ENCODE measurements at regions not wholly inside any gene's neighbourhood (a gene's known extent, or its start where the extent isn't known, plus 50 kb on each side); places are given as distances from the start of the nearest gene placed in this dataset.

DNA sequence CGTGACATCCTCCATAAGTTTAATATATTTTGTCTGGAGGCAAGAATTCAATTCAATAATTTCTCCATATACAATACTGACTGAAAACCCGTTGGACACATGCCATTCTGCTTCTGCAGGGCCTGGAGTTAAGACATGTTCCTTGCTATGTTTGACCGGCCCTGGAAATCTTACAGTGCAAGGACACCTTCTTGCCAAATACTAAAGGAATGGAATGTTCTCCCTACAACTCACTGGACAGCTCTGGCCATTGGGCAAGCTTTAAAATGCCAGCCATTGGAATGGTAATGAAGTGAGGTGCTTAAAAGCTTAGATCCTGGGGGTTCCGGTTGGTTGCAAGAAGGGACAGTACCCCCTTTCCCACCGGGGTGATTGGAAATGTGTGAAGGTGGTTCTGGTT, 329.8 kb upstream of the PROK2 start:
- intact Hi-C loops (cut with micrococcal nuclease): no loop called here
- peaks cover 0 to 8% of the 10 kb centered on the region in 2 donors for H3K27me3 Mint-ChIP-seq (ENCODE audit: low read depth in 2 of 2)
- no peak overlapping the region for H3K4me3 ChIP-seq (ENCODE audit: low read length)
- no peaks in the 10 kb centered on the region for H3K4me1 Mint-ChIP-seq
- ATAC-seq (no peak), DNase-seq (no peak)
- H3K9me3 ChIP-seq (ENCODE audit: control insufficient read depth, insufficient read depth, low read length): no peaks in the 10 kb centered on the region
- H3K4me3 Mint-ChIP-seq: no peak overlapping the region
- H3K9me3 Mint-ChIP-seq: no peaks in the 10 kb centered on the region
- no peak overlapping the region for H3K27ac ChIP-seq (ENCODE audit: low read length)
- no peak overlapping the region for H3K27ac Mint-ChIP-seq
- no peaks in the 10 kb centered on the region for H3K4me1 ChIP-seq (ENCODE audit: control insufficient read depth, insufficient read depth, low read length)
- H3K36me3 ChIP-seq (ENCODE audit: control insufficient read depth, insufficient read depth, low read length): no peaks in the 10 kb centered on the region
- 91% methylated on average over 4 of the region's 5 CpGs for WGBS (ENCODE audit: insufficient coverage)
- H3K36me3 Mint-ChIP-seq: no peaks in the 10 kb centered on the region
- TF ChIP-seq, protein P1, sequence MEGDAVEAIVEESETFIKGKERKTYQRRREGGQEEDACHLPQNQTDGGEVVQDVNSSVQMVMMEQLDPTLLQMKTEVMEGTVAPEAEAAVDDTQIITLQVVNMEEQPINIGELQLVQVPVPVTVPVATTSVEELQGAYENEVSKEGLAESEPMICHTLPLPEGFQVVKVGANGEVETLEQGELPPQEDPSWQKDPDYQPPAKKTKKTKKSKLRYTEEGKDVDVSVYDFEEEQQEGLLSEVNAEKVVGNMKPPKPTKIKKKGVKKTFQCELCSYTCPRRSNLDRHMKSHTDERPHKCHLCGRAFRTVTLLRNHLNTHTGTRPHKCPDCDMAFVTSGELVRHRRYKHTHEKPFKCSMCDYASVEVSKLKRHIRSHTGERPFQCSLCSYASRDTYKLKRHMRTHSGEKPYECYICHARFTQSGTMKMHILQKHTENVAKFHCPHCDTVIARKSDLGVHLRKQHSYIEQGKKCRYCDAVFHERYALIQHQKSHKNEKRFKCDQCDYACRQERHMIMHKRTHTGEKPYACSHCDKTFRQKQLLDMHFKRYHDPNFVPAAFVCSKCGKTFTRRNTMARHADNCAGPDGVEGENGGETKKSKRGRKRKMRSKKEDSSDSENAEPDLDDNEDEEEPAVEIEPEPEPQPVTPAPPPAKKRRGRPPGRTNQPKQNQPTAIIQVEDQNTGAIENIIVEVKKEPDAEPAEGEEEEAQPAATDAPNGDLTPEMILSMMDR (IDR thresholded peaks at IDR 0.05): no peak
- no peaks in the 10 kb centered on the region for H3K27me3 ChIP-seq (ENCODE audit: control insufficient read depth, insufficient read depth, low read length)

DNA sequence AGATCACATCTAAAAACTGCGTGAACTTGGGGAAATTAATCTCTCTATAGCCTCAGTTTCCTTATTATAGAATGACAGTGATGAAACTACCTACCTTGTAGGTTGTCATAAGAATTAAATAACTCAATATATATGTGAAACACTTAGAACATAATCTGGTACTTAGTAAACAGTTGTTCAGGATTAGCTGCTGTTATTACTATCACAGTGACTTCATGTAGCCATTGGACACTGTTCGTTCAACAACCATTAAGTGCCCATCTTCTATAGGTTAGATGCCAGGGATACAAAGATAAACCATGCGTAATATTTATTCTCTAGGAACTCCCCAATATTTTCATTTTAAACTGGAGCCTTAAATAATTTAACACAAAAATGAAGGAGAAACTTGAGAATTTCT, 329.0 kb upstream of the PROK2 start:
- Histone ChIP-seq H3K9me3 (ENCODE audit: control insufficient read depth, insufficient read depth, low read length) (no peaks in the 10 kb centered on the region), H3K27me3 (ENCODE audit: control insufficient read depth, insufficient read depth, low read length) (no peaks in the 10 kb centered on the region), H3K4me1 (ENCODE audit: control insufficient read depth, insufficient read depth, low read length) (no peaks in the 10 kb centered on the region), H3K36me3 (ENCODE audit: control insufficient read depth, insufficient read depth, low read length) (no peaks in the 10 kb centered on the region), H3K27ac (ENCODE audit: low read length) (no peak overlapping the region), H3K4me3 (ENCODE audit: low read length) (no peak overlapping the region)
- Mint-ChIP-seq H3K27ac (no peak overlapping the region), H3K4me1 (no peaks in the 10 kb centered on the region), H3K4me3 (no peak overlapping the region), H3K27me3 (ENCODE audit: low read depth in 2 of 2) (peaks cover 0 to 8% of the 10 kb centered on the region in 2 donors), H3K36me3 (no peaks in the 10 kb centered on the region), H3K9me3 (no peaks in the 10 kb centered on the region)
- DNase-seq: no peak
- ATAC-seq: no peak
- intact Hi-C loops (cut with micrococcal nuclease): no loop called here
- WGBS (ENCODE audit: insufficient coverage): 100% methylated on average over 1 of the region's 3 CpGs
- TF ChIP-seq, protein P1 (IDR thresholded peaks at IDR 0.05): no peak

DNA sequence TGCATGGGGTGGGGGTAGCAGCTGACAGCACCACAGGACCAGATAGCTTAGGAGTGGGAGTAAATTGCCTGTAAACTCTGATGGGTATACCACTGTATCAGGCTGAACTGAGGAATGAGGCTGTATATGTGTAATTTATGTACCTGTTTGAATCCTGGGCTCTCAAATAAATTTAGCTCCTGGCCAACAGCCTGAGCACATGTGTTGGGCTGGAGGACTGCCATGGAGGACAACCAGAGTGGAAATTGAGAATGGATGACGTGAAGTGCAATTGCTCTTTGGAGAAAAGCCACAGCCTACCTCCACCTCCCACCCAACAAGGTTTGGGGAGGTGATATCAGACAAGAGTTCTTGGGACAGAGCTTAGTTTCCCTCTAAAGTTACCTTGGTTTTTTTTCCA, 328.6 kb upstream of the PROK2 start:
- no peaks in the 10 kb centered on the region for H3K4me1 Mint-ChIP-seq
- Histone ChIP-seq H3K4me3 (ENCODE audit: low read length) (no peak overlapping the region), H3K36me3 (ENCODE audit: control insufficient read depth, insufficient read depth, low read length) (no peaks in the 10 kb centered on the region), H3K27me3 (ENCODE audit: control insufficient read depth, insufficient read depth, low read length) (no peaks in the 10 kb centered on the region), H3K27ac (ENCODE audit: low read length) (no peak overlapping the region), H3K4me1 (ENCODE audit: control insufficient read depth, insufficient read depth, low read length) (no peaks in the 10 kb centered on the region), H3K9me3 (ENCODE audit: control insufficient read depth, insufficient read depth, low read length) (no peaks in the 10 kb centered on the region)
- H3K27me3 Mint-ChIP-seq (ENCODE audit: low read depth in 2 of 2): peaks cover 0 to 8% of the 10 kb centered on the region in 2 donors
- DNase-seq (no peak), ATAC-seq (no peak)
- no peak overlapping the region for H3K4me3 Mint-ChIP-seq
- no peaks in the 10 kb centered on the region for H3K36me3 Mint-ChIP-seq
- H3K27ac Mint-ChIP-seq: no peak overlapping the region
- no peaks in the 10 kb centered on the region for H3K9me3 Mint-ChIP-seq
- intact Hi-C loops (cut with micrococcal nuclease): no loop called here
- TF ChIP-seq, protein P1 (IDR thresholded peaks at IDR 0.05): no peak
- no CpG with 5 or more reads among the region's 1 CpG for WGBS (ENCODE audit: insufficient coverage)

DNA sequence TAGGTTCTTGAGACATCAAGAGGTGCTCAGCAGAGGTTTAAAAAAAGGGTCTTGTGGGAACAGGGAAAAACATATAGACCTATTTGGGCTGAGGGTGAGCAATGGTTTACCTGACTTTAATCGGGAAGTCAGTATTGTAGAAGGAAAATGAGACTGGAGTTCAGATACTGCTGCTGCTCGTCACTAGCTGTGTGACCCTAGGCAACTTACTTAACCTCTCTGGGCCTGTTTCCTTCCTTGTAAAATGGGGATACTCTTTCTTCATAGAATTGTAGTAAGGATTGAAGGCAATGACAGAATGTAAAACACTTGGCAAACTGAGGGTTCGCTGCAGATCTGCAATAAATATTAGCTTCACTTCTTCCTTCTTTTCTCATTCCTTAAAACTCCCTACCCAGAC, 327.5 kb upstream of the PROK2 start:
- ATAC-seq (no peak), DNase-seq (no peak)
- TF ChIP-seq, protein P1 (IDR thresholded peaks at IDR 0.05): no peak
- Histone ChIP-seq H3K27ac (ENCODE audit: low read length) (no peak overlapping the region), H3K27me3 (ENCODE audit: control insufficient read depth, insufficient read depth, low read length) (no peaks in the 10 kb centered on the region), H3K4me3 (ENCODE audit: low read length) (no peak overlapping the region), H3K36me3 (ENCODE audit: control insufficient read depth, insufficient read depth, low read length) (no peaks in the 10 kb centered on the region), H3K4me1 (ENCODE audit: control insufficient read depth, insufficient read depth, low read length) (no peaks in the 10 kb centered on the region), H3K9me3 (ENCODE audit: control insufficient read depth, insufficient read depth, low read length) (no peaks in the 10 kb centered on the region)
- 90% methylated on average over 3 of the region's 3 CpGs for WGBS (ENCODE audit: insufficient coverage)
- peaks cover 0 to 8% of the 10 kb centered on the region in 2 donors for H3K27me3 Mint-ChIP-seq (ENCODE audit: low read depth in 2 of 2)
- no peaks in the 10 kb centered on the region for H3K4me1 Mint-ChIP-seq
- H3K27ac Mint-ChIP-seq: no peak overlapping the region
- no peak overlapping the region for H3K4me3 Mint-ChIP-seq
- no peaks in the 10 kb centered on the region for H3K9me3 Mint-ChIP-seq
- H3K36me3 Mint-ChIP-seq: no peaks in the 10 kb centered on the region
- intact Hi-C loops (cut with micrococcal nuclease): no loop called here
